ENCODE measurements at regions not wholly inside any gene's neighbourhood (a gene's known extent, or its start where the extent isn't known, plus 50 kb on each side); places are given as distances from the start of the nearest gene placed in this dataset.
"Not testable (repeated sequence)": the region's sequence is repeated elsewhere in the genome, so short reads cannot be mapped to it uniquely, and the experiment has no call there.

DNA sequence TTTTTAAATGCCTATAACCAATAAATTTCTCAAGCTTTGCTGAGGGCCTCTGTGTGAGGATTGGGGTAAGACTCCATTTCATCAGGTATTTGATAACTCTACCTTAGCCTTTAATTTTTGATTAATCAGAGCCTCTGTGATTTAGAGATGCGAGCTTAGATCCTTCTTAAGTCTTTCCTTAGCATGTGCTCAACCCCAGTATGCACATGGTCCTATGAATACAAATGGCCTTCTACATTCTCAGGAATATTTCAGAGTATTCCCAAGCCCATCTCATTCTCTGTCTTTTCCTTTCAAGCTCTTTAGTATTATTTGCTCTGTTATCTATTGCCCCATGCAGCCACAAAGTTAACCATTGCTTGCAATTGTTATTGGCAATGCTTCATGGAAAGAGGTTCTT lies 1407.7 kb downstream of the LRFN5 start:
- DNase-seq (ENCODE audit: insufficient read length, low spot score): no peak
- no peak for FAIRE-seq

DNA sequence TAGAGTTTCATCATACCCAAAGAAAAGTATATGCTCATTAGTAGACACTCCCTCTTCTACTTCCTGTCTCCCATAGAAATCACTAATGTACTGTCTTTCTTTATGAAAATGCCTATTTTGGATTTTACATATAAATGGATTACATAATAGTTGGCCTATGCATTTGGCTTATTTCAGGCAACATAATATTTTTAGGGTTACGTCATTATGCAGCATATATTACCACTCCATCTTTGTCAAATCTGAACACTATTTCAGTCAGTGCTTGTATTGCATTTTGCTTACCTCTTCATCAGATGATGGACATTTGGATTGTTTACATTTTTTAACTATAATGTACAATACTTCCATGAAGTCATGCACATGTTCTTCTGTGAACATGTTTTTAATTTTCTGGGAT lies 1406.1 kb downstream of the LRFN5 start:
- FAIRE-seq (no peak), DNase-seq (ENCODE audit: insufficient read length, low spot score) (no peak)

DNA sequence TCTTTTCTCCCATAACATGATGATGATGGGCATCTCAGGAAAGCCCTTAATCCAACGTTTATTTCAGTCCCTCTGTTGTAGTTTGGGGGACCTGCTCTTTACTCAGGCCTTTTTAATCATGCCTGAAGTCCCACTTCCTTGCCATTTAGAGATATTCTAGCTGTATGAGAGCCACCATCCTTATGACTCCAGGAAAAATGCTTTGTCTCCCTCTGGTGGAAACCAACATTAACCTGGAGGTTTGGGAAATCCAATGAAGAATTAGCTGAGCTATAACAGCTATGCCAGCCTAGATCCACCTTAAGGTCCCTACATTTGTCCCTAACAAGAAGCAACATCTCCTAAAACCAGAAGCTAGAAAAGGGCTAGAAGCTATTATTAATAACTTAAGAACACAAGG lies 1399.1 kb downstream of the LRFN5 start:
- no peak for DNase-seq (ENCODE audit: insufficient read length, low spot score)
- no peak for FAIRE-seq

DNA sequence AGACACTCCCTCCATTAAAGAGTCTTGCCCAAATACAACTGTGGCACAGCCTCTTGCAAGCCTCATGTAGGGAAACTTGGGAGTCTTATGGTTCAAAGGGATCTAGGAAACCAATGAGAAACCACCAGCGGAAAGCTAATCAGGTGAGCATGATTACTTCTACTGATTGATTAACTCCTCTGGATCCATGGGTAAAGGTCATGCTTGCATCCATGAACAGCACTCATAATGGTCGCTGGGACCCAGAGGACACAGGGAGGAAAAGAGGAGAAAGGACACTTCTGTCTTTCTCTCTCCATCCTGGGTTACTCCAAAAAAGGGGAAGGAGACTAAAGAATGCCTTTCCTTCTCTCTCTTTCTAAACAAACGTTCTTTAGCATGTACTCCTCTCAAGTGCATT lies 1397.2 kb downstream of the LRFN5 start:
- FAIRE-seq (no peak), DNase-seq (ENCODE audit: insufficient read length, low spot score) (no peak)

DNA sequence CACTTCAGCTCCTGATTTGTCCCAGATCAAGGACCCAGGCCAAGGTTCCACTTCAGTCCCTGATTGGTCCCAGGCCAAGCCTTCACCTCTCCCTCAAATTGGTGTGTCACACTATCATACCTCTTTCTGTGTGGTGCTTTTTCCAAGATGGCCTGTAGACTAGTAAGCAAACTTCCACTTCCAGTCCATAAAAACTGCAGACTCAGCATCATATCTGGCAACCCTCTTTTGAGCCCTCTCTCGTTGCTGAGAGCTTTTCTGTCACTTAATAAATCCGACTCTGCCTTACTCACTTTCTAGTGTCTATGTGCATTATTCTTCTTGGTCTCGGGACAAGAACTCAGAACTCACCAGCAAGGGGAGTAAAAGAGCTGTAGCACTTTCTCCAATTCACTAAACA lies 1395.1 kb downstream of the LRFN5 start:
- no peak for FAIRE-seq
- no peak for DNase-seq (ENCODE audit: insufficient read length, low spot score)

DNA sequence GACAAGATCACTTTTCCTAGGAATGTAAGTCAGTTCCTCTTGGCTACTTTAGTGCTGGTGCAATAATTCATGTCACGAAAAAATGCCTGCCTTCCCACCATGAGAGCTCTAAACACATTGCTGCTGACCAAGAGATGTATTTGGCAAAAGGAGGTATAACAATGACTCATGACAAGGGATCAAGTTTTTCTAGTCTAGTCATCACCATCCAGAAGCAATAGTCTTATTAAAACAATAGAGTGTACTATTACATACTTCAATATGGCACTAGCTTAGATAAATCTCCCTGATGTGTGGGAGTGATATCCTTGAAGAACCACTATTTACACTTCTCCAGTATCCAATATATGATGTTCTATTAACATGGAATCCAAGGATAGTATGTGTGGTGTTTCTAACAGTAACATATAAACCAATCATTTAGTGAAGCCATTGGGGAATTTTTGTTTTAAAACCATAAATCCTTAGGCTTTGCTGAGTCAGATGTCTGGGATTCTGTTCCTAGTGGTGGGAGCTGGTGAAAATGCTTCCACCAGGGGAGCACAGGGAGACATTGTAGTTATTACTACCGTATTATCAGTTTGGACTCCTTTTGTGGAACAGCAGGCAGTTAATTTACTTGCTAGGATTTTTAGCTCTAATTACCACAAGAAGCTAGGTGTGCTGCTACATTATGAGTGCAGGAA lies 1387.5 kb downstream of the LRFN5 start:
- FAIRE-seq (peak; percentile 42), DNase-seq (ENCODE audit: insufficient read length, low spot score) (peak; percentile 66)

DNA sequence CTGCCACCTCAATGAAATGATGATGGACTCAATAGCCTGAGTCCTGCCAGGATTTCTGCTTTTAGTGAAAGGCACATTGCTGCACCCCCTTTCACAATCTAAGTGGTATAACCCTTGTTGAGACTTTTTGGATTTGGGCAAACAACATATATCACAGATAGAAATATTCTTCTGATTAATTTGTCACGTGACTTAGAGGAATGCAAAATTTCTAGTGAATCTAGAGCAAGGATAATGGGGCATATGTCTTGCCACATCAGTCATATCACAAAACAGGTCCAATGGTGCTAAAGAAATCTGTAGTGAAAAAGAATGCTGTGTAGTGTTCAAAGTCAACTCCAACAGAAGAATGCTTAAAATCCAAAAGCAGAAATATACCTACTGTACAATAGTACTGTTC lies 1386.3 kb downstream of the LRFN5 start:
- DNase-seq (ENCODE audit: insufficient read length, low spot score) (no peak), FAIRE-seq (no peak)

DNA sequence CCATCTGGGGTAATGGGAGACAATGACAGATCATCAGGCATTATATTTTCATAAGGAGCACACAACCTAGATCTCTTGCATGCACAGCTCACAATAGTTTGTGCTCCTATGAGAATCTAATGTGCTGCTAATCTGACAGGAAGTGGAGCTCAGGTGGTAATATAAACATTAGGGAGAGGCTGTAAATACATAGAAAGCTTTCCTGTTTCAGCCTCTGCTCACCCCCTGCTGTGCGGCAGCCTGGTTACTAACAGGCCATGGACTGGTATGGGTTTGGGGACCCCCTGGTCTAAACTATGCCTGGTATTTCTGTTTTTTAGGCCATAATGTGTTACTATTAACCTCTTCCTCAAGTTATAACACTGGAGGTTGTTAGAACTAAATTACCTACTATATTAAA lies 1373.7 kb downstream of the LRFN5 start:
- FAIRE-seq (no peak), DNase-seq (ENCODE audit: insufficient read length, low spot score) (no peak)

DNA sequence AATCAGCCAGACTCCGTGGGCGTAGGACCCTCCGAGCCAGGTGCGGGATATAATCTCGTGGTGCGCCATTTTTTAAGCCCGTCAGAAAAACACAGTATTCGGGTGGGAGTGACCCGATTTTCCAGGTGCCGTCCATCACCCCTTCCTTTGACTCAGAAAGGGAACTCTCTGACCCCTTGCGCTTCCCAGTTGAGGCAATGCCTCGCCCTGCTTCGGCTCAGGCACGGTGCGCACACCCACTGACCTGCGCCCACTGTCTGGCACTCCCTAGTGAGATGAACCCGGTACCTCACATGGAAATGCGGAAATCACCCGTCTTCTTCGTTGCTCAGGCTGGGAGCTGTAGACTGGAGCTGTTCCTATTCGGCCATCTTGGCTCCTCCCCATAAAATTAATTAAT lies 1366.5 kb downstream of the LRFN5 start:
- not testable (repeated sequence) for DNase-seq (ENCODE audit: insufficient read length, low spot score); FAIRE-seq

DNA sequence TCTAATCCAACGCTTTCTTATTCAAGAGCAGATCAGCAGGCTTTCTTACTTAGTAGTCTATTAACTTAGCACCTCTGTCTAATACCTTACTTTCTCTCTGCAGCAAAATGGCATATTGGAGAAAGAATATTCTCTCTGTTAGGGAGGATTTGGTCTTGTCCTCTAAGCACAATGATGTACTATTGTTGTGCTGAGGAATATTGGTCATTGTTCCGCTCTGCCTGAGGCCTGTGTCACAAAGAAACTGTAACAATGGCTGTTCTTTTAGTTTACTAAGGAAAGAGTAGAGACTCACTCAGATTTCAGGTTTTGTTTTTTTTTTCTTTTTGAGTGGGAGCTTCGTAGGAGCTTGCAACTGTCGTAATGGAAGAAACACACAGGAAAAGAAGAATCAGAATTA lies 1358.8 kb downstream of the LRFN5 start:
- FAIRE-seq (no peak), DNase-seq (ENCODE audit: insufficient read length, low spot score) (no peak)

DNA sequence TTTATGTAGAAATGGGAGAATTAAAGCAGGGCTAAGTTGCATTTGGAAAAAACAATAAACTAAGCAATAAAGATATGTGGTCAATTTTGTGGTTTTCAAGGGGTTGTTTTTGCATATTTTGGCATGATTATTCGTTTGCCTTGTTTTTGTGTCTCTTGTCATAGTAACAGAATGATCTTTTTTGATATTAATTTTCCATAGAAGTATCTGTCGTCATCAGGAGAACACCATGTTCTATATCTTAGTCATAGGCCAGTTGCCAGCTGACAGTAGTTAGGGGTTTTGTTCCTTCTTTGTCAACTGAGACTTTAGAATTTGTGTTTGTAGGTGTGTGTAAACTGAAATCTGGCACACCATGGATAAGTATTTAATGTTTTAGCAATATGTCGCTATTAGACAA lies 1354.8 kb downstream of the LRFN5 start:
- no peak for DNase-seq (ENCODE audit: insufficient read length, low spot score)
- FAIRE-seq: no peak

DNA sequence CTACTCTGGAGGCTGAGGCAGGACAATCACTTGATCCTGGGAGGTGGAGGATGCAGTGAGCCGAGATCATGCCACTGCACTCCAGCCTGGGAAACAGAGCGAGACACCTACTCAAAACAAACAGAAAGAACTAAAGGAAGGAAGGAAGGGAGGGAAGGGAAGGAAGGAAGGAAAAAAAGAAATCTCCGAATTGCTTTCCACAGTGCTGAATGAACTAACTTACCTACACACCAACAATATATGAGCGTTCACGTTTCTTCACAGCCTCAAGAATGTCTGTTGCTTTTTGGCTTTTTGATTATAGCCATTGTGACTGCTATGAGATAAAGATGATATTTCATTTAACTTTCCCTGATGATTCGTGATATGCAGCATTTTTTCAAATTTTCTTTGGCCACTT lies 1343.7 kb downstream of the LRFN5 start:
- no peak for FAIRE-seq
- DNase-seq (ENCODE audit: insufficient read length, low spot score): no peak

DNA sequence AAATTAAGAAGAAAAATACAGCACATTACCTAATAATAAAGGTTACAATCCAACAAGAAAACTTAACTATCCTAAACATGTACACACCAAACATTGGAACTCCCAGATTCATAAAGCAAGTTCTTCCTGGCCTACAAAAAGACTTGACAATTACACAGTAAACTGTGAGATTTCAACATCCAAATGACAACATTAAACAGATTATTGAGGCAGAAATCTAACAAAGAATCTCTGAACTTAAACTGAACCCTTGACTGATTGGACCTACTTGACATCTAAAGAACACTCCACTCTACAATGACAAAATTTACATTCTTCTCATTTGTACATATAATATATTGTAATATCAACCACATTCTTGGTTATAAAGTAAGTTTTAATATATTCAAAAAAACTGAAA lies 1341.3 kb downstream of the LRFN5 start:
- FAIRE-seq: no peak
- DNase-seq (ENCODE audit: insufficient read length, low spot score): no peak

DNA sequence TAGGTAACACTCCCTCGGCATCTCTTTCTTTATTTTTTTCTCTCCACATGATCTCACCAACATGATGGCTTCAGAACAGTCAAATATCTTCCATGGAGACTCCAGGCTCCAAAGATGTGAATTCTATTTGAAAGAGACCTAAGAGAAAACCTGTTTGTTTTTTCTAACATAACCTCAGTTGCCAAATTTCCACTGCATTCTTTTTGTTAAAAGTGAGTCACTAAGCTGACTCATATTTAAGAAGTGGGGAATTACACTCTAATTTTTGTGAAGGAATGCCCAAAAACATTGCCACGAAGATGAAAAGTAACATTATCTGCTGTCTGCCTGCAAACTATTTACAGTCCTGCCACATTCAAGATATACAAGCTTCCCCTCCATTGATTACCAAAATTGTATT lies 1337.6 kb downstream of the LRFN5 start:
- FAIRE-seq (no peak), DNase-seq (ENCODE audit: insufficient read length, low spot score) (no peak)

DNA sequence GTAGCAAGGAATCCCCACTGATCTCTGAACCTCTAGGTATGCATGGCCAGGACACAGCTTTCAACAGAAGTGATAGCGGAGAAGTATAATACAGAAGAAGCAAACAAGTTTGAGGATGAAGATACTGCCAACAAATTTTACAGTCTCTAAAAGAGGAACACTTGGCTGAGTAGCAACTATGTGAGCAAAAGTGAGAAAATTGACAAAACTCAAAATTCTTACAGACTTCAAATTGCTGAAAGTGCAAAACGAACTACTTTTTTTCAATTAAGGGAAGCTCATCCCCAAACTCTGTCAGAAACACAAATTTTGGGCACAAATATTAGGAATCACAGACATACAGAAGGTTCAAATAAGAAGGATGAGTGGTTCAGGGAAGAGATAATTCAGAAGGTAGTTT lies 1324.6 kb downstream of the LRFN5 start:
- FAIRE-seq (no peak), DNase-seq (ENCODE audit: insufficient read length, low spot score) (no peak)

DNA sequence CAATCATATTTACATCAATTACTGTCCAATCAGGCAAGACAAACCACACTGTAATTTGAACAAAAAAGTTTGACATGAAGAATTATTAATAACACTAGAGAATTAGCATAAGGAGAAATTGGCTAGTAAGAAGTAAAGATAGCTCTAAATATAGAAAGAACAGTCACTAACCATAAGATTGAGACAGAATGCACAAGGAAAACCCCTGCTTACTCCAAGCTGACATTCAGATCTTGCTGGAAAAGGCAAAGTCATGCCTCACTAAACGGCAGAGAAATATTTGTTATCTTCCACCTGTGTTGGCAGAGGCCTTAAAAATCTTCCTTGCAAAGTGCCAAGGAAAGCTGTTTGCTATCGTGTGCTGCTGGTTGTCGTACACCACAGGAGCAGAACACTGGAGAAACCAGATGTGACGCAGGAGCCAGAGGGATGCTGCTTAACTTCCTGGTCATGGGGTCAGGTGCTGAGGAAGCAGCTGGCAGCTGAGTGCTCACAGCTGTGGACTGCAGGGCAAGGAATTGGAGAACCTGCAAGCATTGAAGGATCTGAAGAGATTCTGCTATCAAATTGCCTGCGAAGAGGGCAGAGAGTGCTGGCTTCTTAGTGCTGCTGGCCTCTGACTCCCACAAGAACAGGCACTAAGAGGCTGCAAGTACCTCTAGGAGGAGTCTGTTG lies 1323.3 kb downstream of the LRFN5 start:
- FAIRE-seq (no peak), DNase-seq (ENCODE audit: insufficient read length, low spot score) (no peak)

DNA sequence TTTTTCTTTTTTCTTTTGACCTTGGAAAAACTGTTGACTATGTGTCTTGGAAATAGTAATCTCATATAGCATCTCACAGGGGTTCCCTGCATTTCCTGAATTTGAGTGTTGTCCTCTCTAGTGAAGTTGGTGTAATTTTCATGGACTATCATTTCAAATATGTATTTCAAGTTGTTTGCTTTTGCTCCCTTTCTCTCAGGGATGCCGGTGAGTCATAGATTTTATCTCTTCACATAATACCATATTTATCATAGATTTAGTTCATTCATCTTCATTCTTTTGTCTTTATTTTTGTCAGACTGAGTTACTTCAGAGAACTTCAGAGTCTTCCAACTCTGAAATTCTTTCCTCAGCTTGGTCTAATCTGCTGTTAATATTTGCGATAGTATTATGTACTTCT lies 1320.6 kb downstream of the LRFN5 start:
- no peak for DNase-seq (ENCODE audit: insufficient read length, low spot score)
- FAIRE-seq: no peak

DNA sequence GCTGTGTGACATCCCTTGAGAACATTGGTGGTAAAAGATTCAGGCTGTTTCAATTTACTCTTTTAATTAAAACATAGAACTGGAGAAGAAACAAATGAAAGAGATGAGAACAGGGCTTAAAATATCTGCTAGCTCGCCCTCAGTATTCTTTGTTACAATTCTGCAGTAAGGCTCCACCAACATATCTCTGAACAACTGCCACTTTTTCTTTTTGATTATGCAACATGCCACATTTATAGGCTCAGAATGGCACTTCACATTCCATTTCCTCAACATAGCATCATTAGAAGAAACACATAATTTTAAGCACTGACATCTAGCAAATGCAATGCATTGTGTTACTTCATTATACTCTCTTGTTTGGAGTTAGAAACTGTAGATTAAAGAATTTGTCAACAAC lies 1315.2 kb downstream of the LRFN5 start:
- DNase-seq (ENCODE audit: insufficient read length, low spot score) (no peak), FAIRE-seq (no peak)

DNA sequence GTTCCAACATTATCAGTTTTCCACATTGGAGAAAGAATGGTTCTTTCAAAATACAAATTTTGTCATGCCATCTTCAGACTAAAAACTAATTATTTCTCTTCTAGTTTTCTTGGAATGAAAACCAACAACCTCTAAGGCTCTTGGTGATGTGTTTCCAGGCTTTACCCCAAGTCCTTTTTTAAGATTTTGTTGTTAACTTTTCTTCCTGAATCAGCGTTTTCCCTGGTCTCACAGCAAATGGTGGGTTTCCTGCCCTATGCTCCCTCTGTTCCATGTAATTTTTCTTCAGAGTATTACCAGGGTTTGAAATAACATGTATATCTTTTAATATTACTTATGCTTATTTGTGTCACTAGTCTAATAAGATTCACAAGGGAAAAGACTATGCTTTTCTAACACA lies 1311.9 kb downstream of the LRFN5 start:
- DNase-seq (ENCODE audit: insufficient read length, low spot score) (no peak), FAIRE-seq (no peak)

DNA sequence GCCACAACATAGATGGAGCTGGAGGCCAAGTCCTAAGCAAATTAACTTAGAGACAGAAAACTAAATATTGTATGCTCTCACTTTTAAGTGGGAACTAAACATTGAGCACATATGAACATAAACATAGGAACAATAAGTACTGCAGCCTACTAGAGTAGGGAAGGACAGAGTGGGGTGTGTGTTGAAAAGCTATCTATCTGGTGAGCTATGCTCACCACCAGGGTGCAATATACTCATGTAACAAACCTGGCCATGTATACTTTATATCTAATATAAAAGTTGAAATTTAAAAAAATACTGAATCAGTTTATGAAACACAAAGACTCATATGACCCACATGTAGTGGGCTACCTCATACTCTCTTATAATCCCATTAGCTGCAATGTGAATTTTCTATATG lies 1305.0 kb downstream of the LRFN5 start:
- FAIRE-seq (no peak), DNase-seq (ENCODE audit: insufficient read length, low spot score) (no peak)

DNA sequence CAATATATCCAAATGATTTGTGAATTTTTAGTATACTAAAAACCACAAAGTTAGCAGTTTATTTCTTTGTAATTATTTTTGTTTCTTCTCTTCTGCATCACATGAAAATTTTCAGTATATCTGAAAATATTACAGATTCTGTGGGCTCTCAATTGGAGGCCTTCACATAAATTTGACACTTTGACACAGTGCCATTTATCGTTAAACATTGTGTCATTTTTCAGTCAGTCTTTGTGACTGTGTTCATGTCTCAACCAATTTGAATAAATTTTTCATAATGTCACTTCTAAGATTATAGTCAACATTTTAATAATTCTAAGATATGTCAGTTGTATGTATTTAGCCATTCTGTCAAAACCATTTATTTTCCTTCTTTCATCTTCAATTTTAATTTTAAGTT lies 1303.0 kb downstream of the LRFN5 start:
- no peak for DNase-seq (ENCODE audit: insufficient read length, low spot score)

DNA sequence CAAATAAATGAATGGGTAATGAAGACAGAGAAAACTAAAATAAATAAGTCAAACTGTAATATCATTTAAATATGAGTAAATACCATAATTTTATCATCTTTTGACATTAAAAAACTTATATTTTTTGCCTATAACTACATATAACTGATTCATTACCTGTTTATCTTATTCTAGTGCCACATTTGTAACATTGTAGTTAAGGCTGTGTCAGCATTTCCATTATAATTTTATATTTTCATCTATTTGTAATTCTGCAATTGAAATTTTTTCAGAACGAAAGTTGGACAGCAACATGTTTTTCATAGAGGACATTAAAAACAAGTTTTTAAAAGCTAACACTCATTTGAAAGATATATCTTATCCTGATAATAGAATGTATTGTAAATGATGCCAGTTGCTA lies 1286.5 kb downstream of the LRFN5 start:
- FAIRE-seq (no peak), DNase-seq (ENCODE audit: insufficient read length, low spot score) (no peak)

More for the DNA sequence above, 1303.0 kb downstream of the LRFN5 start:
- no peak for FAIRE-seq

DNA sequence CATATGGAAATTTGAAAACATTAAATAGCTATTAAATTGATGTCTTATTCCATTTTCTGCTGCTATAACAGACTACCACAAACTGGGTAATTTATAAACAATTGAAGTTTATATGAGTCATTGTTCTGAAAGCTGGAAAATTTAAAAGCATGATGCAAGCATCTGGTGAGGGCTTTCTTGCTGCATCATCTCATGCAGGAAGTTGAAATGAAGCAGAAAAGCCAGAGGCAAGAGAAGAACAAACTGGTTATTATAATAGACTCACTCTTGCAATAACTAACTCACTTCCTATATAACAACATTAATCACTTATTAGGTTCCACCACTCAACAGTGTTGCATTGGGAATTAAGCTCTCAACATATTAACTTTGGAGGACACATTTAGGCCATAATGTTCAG lies 1277.4 kb downstream of the LRFN5 start:
- FAIRE-seq (no peak), DNase-seq (ENCODE audit: insufficient read length, low spot score) (peak; percentile 5)
